ENCODE measurements at regions not wholly inside any gene's neighbourhood (a gene's known extent, or its start where the extent isn't known, plus 50 kb on each side); places are given as distances from the start of the nearest gene placed in this dataset.

GRCh38 chr1:232718928-232719927 is 86.0 kb upstream of the MAP10 start:
- Histone ChIP-seq H3K9me3 (ENCODE audit: control insufficient read depth in 2 of 3, insufficient read depth in 1 of 3, low read length in 3 of 3) (no peaks in the 10 kb centered on the region), H3K36me3 (ENCODE audit: control insufficient read depth in 2 of 3, insufficient read depth in 3 of 3, low read length in 3 of 3) (no peaks in the 10 kb centered on the region), H3K27ac (ENCODE audit: low read depth in 2 of 2, low read length in 2 of 2) (no peak overlapping the region), H3K9ac (ENCODE audit: low read length in 3 of 3) (no peak overlapping the region), H3K27me3 (ENCODE audit: control insufficient read depth, insufficient read depth, low read length) (no peaks in the 10 kb centered on the region), H3K4me1 (ENCODE audit: control insufficient read depth in 2 of 3, insufficient read depth in 2 of 3, low read depth in 1 of 3, low read length in 3 of 3) (no peaks in the 10 kb centered on the region), H3K4me3 (ENCODE audit: low read length in 3 of 3) (no peak overlapping the region)
- intact Hi-C loops (cut with DNase I) = no loop called here
- FAIRE-seq = no peak
- DNase-seq = no peak
- TF ChIP-seq CTCF (IDR thresholded peaks at IDR 0.05; ENCODE audit: borderline replicate concordance, extremely low read depth, insufficient read depth) = no peak

- TF ChIP-seq CTCF (IDR thresholded peaks at IDR 0.05; ENCODE audit: borderline replicate concordance, extremely low read depth, insufficient read depth) = no peak
Observed at GRCh38 chr1:232722626-232723025, 82.6 kb upstream of the MAP10 start.

GRCh38 chr1:232725305-232726047 is 79.7 kb upstream of the MAP10 start:
- Histone ChIP-seq H3K9ac (ENCODE audit: low read length in 3 of 3) (no peak overlapping the region), H3K27me3 (ENCODE audit: control insufficient read depth, insufficient read depth, low read length) (no peaks in the 10 kb centered on the region), H3K9me3 (ENCODE audit: control insufficient read depth in 2 of 3, insufficient read depth in 1 of 3, low read length in 3 of 3) (no peaks in the 10 kb centered on the region), H3K4me1 (ENCODE audit: control insufficient read depth in 2 of 3, insufficient read depth in 2 of 3, low read depth in 1 of 3, low read length in 3 of 3) (no peaks in the 10 kb centered on the region), H3K4me3 (ENCODE audit: low read length in 3 of 3) (no peak overlapping the region), H3K36me3 (ENCODE audit: control insufficient read depth in 2 of 3, insufficient read depth in 3 of 3, low read length in 3 of 3) (no peaks in the 10 kb centered on the region), H3K27ac (ENCODE audit: low read depth in 2 of 2, low read length in 2 of 2) (no peak overlapping the region)
- TF ChIP-seq CTCF (IDR thresholded peaks at IDR 0.05; ENCODE audit: borderline replicate concordance, extremely low read depth, insufficient read depth) = no peak
- intact Hi-C loops (cut with DNase I) = no loop called here
- DNase-seq (no peak), FAIRE-seq (no peak)

More at GRCh38 chr1:232722626-232723025, 82.6 kb upstream of the MAP10 start:
- Histone ChIP-seq H3K4me3 (ENCODE audit: low read length in 3 of 3) (no peak overlapping the region), H3K27me3 (ENCODE audit: control insufficient read depth, insufficient read depth, low read length) (no peaks in the 10 kb centered on the region), H3K36me3 (ENCODE audit: control insufficient read depth in 2 of 3, insufficient read depth in 3 of 3, low read length in 3 of 3) (no peaks in the 10 kb centered on the region), H3K4me1 (ENCODE audit: control insufficient read depth in 2 of 3, insufficient read depth in 2 of 3, low read depth in 1 of 3, low read length in 3 of 3) (no peaks in the 10 kb centered on the region), H3K9me3 (ENCODE audit: control insufficient read depth in 2 of 3, insufficient read depth in 1 of 3, low read length in 3 of 3) (no peaks in the 10 kb centered on the region), H3K27ac (ENCODE audit: low read depth in 2 of 2, low read length in 2 of 2) (no peak overlapping the region), H3K9ac (ENCODE audit: low read length in 3 of 3) (no peak overlapping the region)
- DNase-seq (no peak), FAIRE-seq (no peak)
- intact Hi-C loops (cut with DNase I) = no loop called here

All from kidney (tissue), 13 donors.